ENCODE measurements at regions not wholly inside any gene's neighbourhood (a gene's known extent, or its start where the extent isn't known, plus 50 kb on each side); places are given as distances from the start of the nearest gene placed in this dataset.

DNA sequence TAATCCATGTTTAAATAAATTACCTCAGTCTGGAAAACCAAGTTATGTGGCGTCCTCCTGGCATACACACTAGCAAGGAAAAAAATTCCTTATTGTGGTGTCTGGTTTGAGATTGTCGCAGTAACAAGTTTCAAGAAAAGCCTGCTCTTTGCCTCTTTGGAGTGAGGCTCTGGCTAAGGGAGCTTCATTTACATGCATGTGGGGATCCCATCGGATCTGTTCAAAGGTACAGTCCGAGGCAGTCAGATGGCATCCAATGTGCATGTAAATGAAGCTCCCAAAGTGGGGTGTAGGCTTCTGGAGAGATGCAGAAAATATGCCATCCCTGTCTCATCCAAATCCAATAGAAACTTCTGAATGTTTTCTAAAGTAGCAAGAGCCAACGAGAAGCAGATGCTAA, 199.5 kb upstream of the FBXL4 start:
- TF ChIP-seq SIN3A (IDR thresholded peaks at IDR 0.05; ENCODE audit: borderline replicate concordance, low read depth, low read length) (no peak), EZH2phosphoT487 (IDR thresholded peaks at IDR 0.05; ENCODE audit: borderline replicate concordance, low read depth) (no peak), JUND (IDR thresholded peaks at IDR 0.05) (no peak), GABPA (IDR thresholded peaks at IDR 0.05; ENCODE audit: low read depth) (no peak), NFIC (IDR thresholded peaks at IDR 0.05; ENCODE audit: borderline replicate concordance) (no peak), CHD2 (IDR thresholded peaks at IDR 0.05; ENCODE audit: low read length, partially characterized antibody) (no peak), POLR2AphosphoS5 (IDR thresholded peaks at IDR 0.05; ENCODE audit: low read depth, low read length) (no peak), RCOR1 (IDR thresholded peaks at IDR 0.05; ENCODE audit: low read length) (no peak), TEAD4 (IDR thresholded peaks at IDR 0.05; ENCODE audit: borderline replicate concordance, insufficient read depth) (no peak)
- TF ChIP-seq, protein P1, sequence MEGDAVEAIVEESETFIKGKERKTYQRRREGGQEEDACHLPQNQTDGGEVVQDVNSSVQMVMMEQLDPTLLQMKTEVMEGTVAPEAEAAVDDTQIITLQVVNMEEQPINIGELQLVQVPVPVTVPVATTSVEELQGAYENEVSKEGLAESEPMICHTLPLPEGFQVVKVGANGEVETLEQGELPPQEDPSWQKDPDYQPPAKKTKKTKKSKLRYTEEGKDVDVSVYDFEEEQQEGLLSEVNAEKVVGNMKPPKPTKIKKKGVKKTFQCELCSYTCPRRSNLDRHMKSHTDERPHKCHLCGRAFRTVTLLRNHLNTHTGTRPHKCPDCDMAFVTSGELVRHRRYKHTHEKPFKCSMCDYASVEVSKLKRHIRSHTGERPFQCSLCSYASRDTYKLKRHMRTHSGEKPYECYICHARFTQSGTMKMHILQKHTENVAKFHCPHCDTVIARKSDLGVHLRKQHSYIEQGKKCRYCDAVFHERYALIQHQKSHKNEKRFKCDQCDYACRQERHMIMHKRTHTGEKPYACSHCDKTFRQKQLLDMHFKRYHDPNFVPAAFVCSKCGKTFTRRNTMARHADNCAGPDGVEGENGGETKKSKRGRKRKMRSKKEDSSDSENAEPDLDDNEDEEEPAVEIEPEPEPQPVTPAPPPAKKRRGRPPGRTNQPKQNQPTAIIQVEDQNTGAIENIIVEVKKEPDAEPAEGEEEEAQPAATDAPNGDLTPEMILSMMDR (IDR thresholded peaks at IDR 0.05) = no peak
- TF ChIP-seq, protein P2, sequence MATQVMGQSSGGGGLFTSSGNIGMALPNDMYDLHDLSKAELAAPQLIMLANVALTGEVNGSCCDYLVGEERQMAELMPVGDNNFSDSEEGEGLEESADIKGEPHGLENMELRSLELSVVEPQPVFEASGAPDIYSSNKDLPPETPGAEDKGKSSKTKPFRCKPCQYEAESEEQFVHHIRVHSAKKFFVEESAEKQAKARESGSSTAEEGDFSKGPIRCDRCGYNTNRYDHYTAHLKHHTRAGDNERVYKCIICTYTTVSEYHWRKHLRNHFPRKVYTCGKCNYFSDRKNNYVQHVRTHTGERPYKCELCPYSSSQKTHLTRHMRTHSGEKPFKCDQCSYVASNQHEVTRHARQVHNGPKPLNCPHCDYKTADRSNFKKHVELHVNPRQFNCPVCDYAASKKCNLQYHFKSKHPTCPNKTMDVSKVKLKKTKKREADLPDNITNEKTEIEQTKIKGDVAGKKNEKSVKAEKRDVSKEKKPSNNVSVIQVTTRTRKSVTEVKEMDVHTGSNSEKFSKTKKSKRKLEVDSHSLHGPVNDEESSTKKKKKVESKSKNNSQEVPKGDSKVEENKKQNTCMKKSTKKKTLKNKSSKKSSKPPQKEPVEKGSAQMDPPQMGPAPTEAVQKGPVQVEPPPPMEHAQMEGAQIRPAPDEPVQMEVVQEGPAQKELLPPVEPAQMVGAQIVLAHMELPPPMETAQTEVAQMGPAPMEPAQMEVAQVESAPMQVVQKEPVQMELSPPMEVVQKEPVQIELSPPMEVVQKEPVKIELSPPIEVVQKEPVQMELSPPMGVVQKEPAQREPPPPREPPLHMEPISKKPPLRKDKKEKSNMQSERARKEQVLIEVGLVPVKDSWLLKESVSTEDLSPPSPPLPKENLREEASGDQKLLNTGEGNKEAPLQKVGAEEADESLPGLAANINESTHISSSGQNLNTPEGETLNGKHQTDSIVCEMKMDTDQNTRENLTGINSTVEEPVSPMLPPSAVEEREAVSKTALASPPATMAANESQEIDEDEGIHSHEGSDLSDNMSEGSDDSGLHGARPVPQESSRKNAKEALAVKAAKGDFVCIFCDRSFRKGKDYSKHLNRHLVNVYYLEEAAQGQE (IDR thresholded peaks at IDR 0.05; ENCODE audit: low read depth, low read length) = no peak
- TF ChIP-seq, protein P3, sequence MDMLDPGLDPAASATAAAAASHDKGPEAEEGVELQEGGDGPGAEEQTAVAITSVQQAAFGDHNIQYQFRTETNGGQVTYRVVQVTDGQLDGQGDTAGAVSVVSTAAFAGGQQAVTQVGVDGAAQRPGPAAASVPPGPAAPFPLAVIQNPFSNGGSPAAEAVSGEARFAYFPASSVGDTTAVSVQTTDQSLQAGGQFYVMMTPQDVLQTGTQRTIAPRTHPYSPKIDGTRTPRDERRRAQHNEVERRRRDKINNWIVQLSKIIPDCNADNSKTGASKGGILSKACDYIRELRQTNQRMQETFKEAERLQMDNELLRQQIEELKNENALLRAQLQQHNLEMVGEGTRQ (IDR thresholded peaks at IDR 0.05; ENCODE audit: borderline replicate concordance, low read depth, low read length) = no peak
